ENCODE measurements at regions not wholly inside any gene's neighbourhood (a gene's known extent, or its start where the extent isn't known, plus 50 kb on each side); places are given as distances from the start of the nearest gene placed in this dataset.
"Not testable (repeated sequence)": the region's sequence is repeated elsewhere in the genome, so short reads cannot be mapped to it uniquely, and the experiment has no call there.

DNA sequence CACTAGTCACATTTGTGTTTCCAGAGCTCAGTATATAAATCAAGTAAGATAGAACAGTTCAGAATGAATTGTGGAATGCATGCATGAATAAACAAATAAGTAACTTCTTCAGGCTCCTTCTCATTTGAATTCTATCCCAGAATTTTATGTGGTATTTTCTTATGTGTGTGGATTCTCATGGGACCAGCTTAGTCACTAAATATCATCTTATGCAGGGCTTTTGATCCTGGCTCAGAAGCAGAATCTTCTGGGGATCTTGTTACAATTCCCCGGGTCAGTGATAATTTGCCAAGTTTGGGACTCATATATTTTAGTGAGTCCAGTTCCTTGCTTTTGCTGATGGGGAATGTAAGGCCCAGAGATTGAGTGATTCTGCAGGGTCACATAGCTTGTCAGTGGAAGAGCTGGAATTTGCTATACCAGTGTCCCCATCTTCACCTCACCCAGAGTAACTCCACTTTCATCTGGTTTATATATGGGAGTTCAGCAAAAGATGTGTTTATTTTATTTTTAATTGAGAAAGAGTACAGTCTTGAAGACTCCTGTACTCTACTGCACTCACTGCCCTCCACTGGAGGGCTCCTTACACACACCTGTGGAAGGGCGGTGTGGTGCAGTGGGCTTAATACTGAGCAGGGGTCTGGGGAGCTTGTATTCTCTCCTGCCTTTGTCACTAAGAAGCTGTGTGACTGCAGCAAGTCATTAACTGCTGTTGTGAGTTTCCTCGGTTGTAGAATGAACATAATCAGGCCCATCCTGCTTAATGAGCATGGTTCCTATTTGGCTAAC lies 198.2 kb upstream of the CXorf66 start:
- no peak for DNase-seq

DNA sequence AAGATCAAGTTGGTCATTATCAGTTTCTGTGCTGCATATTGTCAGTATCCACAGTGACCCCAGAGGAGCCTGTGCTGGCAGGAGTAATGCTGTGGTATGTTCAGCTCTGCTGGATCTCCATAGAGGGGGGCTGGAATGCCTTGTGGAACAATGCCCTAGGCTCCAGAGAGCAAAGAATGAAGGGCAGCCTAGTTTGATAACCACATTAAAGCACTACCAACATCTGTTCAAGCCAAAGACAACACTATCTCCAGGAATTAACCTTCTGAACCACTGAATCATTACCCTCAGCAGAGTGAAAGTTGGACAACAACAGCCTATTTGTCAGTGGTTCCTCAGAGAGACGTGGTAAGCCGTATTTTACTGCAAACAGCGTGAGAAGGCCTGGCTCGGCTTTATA lies 192.3 kb upstream of the CXorf66 start:
- no peak for DNase-seq

DNA sequence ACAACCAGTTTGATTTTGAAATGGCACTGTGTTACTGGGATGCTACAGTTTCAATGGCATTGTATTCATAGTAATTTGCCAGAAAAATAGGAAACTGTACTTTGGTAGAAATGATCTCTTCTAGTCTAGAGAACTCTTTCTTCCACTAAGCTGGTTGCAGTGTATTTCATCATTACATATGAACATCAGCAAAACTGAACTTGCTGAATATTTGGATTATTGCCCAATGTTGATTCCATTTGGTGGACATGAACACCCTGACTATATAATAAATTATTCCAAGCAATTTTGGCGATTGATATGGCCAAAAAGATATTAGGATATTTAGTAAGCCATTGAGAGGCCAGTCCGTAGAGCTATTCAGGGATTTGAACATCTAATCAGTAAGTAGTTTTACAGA lies 191.8 kb upstream of the CXorf66 start:
- DNase-seq, result no peak

DNA sequence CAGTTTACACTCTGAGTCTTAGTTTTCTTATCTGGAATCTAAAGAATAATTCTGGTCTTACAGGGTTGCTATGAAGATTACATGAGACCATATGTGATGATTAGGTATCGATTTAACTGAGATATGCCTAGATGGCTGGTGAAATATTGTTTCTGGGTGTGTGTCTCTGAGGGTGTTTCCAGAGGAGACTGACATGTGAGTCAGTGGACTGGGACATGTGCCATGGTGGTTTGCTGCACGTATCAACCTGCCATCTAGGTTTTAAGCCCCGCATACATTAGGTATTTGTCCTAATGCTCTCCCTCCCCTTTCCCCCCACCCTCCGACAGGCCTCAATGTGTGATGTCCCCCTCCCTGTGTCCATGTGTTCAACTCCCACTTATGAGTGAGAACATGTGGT lies 186.0 kb upstream of the CXorf66 start:
- no peak for DNase-seq

DNA sequence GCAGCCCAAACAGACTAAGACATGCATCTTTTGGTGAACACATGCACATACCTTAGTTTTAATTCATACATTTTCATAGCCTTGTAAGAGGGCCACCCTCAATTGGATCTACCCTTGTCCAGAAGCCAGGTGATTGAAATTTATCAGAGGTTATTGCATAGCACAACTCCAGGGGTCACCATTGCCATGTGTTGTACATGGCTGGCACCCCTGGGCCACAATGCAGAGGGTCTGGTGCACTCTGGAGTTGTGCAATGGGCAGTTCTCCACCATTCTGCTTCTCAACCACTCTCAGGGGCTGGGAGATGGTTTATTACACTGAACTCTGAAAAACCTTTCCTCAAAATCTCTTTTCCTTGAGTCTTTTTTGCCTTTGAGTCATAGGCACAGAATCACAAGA lies 184.4 kb upstream of the CXorf66 start:
- no peak for DNase-seq

DNA sequence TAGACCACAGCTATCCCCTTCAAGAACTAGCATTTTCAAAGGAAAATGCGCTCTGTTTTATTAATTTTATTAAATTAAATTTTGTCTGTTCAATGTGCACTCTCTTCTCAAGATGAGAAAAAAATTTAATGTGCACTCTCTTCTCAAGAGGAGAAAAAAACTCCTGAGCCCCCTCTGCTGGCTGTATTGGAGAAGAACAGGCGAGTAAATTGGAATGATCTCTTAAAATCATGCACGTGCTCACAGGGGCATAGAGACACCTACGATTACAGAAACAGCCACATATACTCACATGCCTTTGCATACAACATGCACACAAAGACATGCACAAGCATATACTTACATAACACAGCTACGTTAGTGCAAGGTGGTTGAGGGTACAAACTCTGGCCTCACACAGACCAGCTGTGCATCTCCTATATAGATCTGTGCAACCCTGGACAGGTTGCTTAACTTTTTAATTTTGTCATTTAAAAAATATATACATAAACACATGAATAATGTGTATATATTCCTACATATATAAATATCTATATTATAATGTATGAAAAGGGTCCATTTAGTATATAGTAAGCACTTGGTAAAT lies 176.2 kb upstream of the CXorf66 start:
- peak; percentile 1 for DNase-seq

DNA sequence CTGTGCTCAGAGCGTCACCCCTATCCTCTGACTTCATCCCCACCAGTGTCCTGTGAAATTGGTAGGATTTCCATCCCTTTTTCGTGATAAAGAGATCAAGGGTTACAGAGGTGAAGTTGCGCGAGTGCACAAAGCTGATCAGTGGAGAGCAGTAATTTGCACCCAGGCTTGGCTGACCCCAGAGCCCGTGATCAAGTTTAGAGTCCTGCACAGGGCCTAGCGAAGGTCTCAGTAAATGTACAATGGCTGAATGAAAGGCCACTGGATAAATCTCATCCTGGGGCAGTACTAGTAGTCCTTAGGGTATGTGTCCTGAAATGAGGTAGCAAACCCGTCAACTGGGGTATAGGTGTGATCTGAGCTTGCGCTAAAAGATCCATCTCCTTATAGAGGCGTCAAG lies 173.2 kb upstream of the CXorf66 start:
- not testable (repeated sequence) for DNase-seq

DNA sequence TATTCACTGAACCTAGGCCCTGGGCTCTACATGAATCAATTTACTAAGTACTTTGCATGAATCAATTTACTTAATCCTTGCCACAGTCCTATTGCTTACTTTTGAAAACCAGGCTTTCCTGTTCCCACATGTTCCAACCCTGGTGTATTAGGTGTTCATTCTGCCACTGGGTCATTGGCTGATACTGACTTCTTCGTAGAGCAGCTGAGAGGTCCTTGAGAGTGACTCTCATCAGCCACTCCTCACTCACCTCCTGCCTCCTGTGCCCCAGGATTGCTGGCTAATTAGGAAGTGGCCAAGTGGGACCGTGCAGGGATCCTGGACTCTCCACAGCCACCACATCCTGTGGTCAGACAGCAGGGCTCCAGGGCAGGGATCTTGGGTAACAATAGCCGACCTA lies 172.7 kb upstream of the CXorf66 start:
- not testable (repeated sequence) for DNase-seq

DNA sequence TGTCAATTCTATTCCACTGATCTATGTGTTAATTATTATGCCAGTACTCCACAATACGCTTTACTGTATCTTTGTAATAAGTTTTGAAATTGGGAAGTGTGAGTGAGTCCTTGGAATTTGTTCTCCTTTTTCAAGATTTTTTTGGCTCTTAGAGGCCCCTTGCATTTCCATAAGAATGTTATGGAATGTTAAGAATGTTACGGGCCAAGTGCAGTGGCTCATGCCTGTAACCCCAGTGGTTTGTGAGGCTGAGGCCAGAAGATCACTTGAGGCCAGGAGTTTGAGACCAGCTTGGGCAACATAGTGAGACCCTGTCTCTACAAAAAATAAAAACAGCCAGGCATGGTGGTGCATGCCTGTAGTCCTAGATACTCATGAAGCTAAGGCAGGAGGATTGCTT lies 167.6 kb upstream of the CXorf66 start:
- DNase-seq, result no peak

DNA sequence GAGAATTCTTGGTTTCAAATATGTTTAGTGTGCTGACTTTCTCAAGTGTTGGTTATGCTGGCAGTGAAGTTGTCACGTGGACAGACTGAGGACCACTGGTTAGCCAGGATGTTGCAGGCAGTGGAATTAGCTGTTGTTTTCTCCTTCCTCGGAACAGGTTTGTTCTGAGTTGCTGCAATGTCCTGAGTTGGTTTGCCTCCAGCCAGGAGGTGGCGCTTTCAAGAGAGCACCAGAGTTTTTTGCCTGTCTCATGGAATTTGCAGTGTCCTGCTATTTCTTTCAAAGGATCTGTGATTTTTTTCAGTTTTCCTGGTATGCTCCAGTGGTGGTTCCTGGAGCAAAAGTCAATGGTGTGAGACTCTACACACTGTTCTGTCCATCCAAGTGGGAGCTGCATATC lies 158.1 kb upstream of the CXorf66 start:
- DNase-seq, result no peak

DNA sequence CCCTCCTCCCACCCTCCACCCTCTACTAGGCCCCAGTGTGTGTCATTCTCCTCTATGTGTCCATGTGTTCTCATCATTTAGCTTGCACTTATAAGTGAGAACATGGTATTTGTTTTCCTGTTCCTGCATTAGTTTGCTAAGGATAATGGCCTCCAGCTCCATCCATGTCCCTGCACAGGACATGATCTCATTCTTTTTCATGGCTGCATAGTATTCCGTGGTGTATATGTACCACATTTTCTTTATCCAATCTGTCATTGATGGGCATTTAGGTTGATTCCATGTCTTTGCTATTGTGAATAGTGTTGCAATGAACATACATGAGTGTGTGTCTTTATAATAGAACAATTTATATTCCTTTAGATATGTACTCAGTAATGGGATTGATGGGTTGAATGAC lies 148.7 kb upstream of the CXorf66 start:
- not testable (repeated sequence) for DNase-seq

DNA sequence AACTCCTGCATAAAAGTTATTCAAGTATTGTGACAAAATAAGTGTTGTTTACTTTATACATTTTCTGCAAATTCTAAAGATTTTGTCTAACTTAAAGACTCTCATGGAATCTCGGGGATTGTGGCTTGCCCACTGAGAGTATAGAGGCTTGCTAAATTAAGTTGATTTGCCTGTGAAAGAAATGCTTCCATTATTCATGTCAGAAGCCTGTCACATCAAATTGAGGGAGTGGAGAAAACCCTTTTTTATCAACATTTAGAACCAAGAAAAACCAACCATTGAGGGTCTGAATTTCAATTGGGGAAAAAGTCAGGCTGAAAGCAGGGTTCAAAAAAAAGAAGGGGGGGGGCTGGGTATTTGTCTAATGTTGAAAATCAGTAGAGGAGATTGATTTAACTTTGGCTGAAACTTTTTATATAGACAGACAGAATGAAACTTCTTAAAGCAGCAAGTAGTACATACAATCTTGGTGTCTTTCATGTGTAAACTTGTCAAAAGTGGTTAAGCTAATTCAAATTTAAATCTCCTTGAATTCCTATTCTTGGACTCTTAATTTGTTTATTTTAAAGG lies 144.8 kb upstream of the CXorf66 start:
- DNase-seq, result no peak

DNA sequence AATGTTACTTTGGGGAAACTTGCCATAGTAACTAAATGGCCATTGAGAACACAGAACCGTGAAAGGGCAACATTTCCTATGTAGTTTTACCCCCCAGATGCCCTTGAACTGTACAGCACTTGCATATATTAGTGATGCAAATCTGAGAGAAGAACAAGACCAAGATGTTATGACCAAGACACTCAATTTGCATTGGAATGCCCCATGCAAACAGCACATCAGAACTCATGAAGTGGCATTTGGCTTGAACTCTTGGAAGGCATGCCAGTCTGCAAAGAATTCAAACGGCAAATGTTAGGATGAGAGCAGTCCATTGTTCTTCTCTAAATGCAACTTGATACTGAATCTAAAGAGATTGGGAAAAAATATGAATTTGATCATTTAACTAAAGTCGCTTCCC lies 139.4 kb upstream of the CXorf66 start:
- no peak for DNase-seq

DNA sequence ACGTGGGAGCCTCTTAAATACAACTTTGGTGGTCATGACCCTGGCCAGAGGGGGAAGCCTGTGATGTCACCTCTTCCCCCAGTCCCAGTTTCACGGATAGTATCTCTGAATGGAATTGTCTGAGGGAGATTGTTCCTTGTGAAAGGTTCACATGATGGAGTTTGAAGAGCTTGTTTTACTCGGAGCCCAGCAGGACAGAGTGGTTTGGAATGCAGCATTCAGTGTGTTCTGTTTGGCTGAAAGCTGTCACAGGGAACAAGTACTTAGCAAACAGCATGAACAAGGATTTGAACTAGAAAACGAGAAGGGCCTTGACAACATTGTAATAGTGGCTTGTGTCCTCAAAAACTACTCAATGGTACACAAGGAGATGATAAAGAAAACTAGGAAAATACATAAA lies 133.9 kb upstream of the CXorf66 start:
- no peak for DNase-seq

DNA sequence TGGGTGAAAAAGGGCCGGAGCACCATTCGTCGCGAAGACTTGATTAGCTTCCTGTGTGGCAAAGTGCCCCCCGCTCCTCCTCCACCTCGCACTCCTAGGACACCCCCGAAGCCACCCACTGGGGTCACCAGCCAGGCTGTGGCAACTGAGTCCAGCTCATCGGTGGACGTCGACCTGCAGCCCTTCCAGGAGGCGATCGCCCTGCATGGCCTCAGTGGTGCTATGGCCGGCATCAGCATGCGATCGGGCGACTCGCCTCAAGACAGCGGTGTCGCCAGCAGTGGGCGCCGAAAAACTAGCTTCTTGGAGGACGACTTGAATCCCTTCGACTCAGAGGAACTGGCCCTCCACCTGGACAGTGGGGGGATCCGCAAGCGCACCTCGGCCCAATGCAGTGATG lies 126.8 kb upstream of the CXorf66 start:
- DNase-seq, result no peak

DNA sequence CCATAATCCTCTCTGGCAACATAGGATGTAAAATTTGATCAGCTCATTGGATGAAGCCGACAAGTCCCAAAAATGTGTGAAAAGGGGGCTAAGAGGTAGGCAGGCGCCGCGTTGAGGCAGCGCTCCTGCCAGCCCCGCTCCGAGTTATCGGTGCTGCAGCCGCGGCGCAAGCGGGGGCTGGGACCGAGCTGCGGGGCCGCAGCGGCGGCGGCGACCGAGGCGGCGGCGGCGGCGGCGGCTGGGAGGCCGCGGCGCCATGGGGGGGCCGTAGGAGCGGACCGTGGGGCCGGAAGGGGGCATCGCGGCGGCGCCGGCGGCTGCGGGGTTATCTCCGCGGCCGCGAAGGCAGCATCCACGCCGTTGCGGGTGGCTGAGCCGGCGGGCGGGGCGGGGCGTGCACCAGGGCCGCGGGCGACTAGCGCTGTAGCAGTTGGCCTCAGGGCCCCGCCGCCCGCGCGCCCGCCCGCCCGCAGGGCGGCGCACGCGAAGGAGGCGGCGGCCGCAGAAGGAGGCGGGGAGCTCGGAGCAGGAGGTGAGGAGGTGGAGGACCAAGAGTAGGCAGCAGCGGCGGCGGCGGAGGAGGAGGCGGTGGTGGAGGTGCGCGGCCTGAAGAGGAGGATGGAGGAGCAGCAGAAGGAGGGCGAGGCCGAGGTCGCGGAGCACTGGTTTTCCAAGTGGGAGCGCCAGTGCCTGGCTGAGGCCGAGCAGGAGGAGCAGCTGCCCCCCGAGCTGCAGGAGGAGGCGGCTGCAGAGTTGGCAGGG lies 126.0 kb upstream of the CXorf66 start:
- no peak for DNase-seq

DNA sequence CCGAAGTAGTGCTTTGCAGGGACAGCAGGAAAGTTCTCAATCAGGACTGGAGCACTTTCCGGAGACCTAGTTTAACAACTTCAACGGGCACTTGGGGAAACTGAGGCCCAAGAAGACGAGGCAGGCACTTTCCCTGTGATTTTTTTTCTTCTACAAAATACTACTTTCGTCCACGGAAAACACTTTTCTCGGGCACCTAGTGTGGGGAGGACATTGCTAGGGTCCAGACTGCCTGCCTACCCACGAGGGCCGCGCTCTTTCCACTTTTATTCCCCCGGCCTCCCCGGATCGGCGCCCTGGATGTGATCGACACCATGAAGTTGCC lies 125.4 kb upstream of the CXorf66 start:
- DNase-seq, result no peak

DNA sequence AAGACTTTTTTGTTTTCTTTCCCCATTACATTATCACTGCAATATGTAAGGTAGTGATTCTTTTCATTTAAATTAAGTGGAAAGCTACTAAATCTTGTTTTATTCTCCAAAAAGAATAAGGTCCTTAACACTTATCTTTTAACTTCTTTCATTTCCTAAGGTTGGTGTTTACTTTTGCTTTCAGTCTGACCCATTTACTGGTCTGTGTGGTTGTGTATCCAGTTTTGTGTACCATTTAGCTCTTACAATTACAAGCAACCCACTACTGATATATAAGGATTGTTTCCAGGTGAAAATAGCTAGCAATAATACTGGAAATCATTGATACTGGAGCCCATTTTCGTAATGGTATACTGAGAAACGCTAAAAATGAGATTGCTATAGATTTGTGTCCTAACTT lies 123.1 kb upstream of the CXorf66 start:
- DNase-seq, result no peak

DNA sequence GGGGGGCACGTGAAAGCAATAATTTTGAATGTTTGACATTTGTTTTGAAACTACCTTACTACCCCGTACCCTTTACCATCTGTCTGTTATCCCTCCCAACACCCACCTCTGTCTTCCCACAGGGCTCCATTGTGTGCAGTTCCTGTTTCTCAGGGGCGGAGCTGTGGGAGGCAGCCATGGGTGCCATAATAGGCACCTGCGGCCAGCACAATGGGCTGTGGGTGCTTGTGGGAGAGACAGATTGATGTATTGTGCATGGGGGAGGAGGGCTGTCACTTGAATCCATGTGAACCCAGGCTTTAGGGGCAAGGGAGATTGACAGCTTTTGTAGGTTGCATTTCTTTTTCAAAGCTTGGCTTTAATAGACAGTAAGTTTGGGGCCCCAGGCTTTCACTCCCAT lies 122.6 kb upstream of the CXorf66 start:
- no peak for DNase-seq

DNA sequence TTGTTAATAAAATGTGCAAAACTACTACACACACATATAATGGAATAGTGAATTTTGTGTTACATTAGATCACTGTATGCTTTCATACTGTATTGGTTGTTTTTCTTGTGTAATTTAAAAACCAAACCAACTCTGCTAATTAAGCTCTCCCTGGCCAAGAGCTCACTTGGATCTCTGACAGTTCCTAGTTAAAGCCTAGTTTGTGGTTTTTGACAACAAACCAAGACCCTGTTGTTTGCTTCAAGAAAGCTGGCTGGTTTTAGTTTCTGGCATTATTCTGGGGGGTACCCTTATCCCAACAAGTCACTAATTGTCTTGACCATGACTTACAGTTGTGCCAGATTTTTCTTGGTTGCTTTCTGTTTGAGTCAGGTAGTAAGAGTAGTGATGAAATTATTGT lies 121.4 kb upstream of the CXorf66 start:
- no peak for DNase-seq

DNA sequence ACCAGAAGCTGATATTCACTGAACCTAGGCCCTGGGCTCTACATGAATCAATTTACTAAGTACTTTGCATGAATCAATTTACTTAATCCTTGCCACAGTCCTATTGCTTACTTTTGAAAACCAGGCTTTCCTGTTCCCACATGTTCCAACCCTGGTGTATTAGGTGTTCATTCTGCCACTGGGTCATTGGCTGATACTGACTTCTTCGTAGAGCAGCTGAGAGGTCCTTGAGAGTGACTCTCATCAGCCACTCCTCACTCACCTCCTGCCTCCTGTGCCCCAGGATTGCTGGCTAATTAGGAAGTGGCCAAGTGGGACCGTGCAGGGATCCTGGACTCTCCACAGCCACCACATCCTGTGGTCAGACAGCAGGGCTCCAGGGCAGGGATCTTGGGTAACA lies 109.5 kb upstream of the CXorf66 start:
- DNase-seq, result not testable (repeated sequence)

DNA sequence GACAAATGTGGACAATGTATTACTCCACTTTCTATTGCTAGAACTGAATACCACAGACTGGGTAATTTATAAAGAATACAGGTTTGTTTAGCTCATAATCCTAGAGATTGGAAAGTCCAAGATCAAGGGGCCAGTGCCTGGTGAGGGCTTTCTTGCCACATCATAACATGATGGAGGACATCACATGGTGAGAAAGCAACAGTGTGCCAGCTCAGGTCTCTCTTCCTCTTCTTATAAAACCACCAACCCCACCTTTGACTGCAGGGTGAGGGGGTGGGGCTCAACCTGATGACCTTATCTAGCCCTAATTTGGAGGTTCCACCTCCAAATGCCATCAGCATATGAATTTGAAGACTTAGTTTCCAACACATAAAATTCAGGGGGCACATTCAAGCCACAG lies 105.7 kb upstream of the CXorf66 start:
- no peak for DNase-seq

DNA sequence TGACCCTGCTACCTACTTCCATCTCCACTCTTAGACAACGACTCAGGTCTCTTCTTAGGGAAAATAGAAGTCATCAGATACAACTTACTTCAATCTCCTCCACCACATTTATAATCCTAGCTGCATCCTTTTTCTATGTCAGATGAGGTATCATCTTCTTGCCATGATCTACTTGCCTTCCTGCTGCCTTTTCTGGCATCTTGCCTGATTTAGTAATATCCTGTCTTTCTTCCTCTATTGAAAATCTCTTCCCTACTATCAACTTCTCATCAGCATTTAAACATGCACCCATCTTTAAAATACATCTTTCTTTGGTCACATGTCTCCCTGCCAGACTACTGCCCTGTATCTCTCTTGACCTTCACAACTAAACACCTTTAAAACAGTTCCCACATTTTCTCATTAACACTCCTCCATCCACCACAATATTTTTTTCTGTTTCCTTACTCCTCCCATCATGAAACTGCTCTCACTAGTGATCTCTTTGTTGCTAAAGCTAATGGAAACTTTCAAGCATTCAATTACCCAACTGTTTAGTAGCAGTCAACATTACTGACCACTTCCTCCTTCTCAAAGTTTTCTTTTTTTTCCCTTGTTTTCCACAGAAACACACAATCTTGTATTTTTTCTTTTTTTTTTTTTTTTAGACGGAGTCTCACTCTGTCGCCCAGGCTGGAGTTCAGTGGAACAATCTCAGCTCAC lies 100.8 kb upstream of the CXorf66 start:
- DNase-seq, result no peak
